Upper lobe of right lung (tissue), 1 donor: ENCODE measurements at regions not wholly inside any gene's neighbourhood (a gene's known extent, or its start where the extent isn't known, plus 50 kb on each side); places are given as distances from the start of the nearest gene placed in this dataset.

ENCODE experiments used
- ATAC-seq: fragments of 200-7000 bp; cut with Tn5 transposase; one replicate; pipeline ENCODE4 v1.9.1; 2020; ENCODE audit warnings: mild to moderate bottlenecking, moderate library complexity
- DNase-seq: peaks from one replicate; pipeline ENCODE4 v3.0.0-alpha.2; 2020
- H3K27ac ChIP-seq: fragments of 200-600 bp; one replicate; pipeline ENCODE4 v1.8.0; 2022
- H3K27me3 ChIP-seq: fragments of 200-600 bp; one replicate; pipeline ENCODE4 v1.8.0; 2022; ENCODE audit warnings: mild to moderate bottlenecking
- H3K36me3 ChIP-seq: fragments of 200-600 bp; one replicate; pipeline ENCODE4 v1.8.0; 2022
- H3K4me1 ChIP-seq: fragments of 200-600 bp; one replicate; pipeline ENCODE4 v1.8.0; 2022
- H3K4me3 ChIP-seq: fragments of 200-600 bp; one replicate; pipeline ENCODE4 v1.8.0; 2022; ENCODE audit warnings: mild to moderate bottlenecking
- H3K9me3 ChIP-seq: fragments of 200-600 bp; one replicate; pipeline ENCODE4 v1.8.0; 2022
- CTCF ChIP-seq: fragments of 200-600 bp; IDR thresholded peaks from one replicate; pipeline ENCODE4 v1.8.0; 2022; ENCODE audit warnings: antibody characterized with exemption
- intact Hi-C: fragments of 100-400 bp; cut with DNase I; formaldehyde crosslinking; loops from one replicate; pipeline ENCODE4 v1.11.0; 2022
- donor health status: DM: no; HTN: yes; CAD: no; lungs with severe emphysema.

GRCh38 chr19:41521931-41522555 is 53.9 kb upstream of the CEACAM21 start:
- DNase-seq = peak; percentile 76
- Histone ChIP-seq H3K36me3 (no peaks in the 10 kb centered on the region), H3K4me1 (peaks cover 14% of the 10 kb centered on the region), H3K27me3 (peaks cover 64% of the 10 kb centered on the region), H3K4me3 (peak overlapping the region; percentile 45), H3K27ac (peak overlapping the region; percentile 75), H3K9me3 (no peaks in the 10 kb centered on the region)
- TF ChIP-seq CTCF = no peak
- ATAC-seq = peak; percentile 77
- intact Hi-C loops = no loop called here

- Histone ChIP-seq H3K9me3 (no peaks in the 10 kb centered on the region), H3K4me1 (peaks cover 21% of the 10 kb centered on the region), H3K27me3 (peaks cover 45% of the 10 kb centered on the region), H3K36me3 (no peaks in the 10 kb centered on the region), H3K4me3 (no peak overlapping the region), H3K27ac (no peak overlapping the region)
- ATAC-seq = no peak
- intact Hi-C loops = no loop called here
- no peak for DNase-seq
- TF ChIP-seq CTCF = no peak
Measured at GRCh38 chr19:41525989-41526388, 50.0 kb upstream of the CEACAM21 start.
